HCT116 (cell line): ENCODE measurements at regions not wholly inside any gene's neighbourhood (a gene's known extent, or its start where the extent isn't known, plus 50 kb on each side); places are given as distances from the start of the nearest gene placed in this dataset.

Source experiments
- ATAC-seq: fragments of 200-7000 bp; cut with Tn5 transposase; 2 replicates; pipeline ENCODE4 v1.9.1; 2020; ENCODE audit warnings: mild to moderate bottlenecking, moderate library complexity
- BruUV-seq: library from RNA; stranded (reverse); fragments of 400-500 nt; replicated peaks from 2 replicates; lab custom pipeline; 2021; lab: Mats Ljungman, UMichigan
- CTCF ChIA-PET: fragments of 300-600 bp; sonication (Branson Sonifier 250); formaldehyde crosslinking; loops from one replicate; lab custom pipeline; 2021; ENCODE audit warnings: antibody characterized with exemption; lab: Charles Lee
- POLR2A ChIA-PET: fragments of 300-600, 350-600 bp; sonication (Branson Sonifier 250); formaldehyde crosslinking; loops from one replicate; lab custom pipeline; 2021; ENCODE audit warnings: antibody characterized with exemption; lab: Charles Lee
- RAD21 ChIA-PET, 2 experiments: fragments of 300-600 bp; sonication (Branson Sonifier 250); formaldehyde crosslinking; loops; one replicate each; lab custom pipeline; 2023; ENCODE audit warnings: low total read pairs in 2 of 2; ENCODE audit not compliant: uncharacterized antibody in 2 of 2, unreplicated experiment in 2 of 2, low non-redundant PET in 1 of 2; lab: Charles Lee
- DNase-seq: peaks from one replicate; pipeline ENCODE4 v3.0.0-alpha.2; 2010; ENCODE audit warnings: low read depth, low spot score
- H2AFZ ChIP-seq: fragments of 200-600 bp; shearing (Covaris generic), sonication (generic); 2 replicates; pipeline ENCODE4 v1.6.1; 2017; ENCODE audit warnings: low read depth, mixed run types, mixed read lengths, antibody characterized with exemption, low read length; ENCODE audit not compliant: poor library complexity, severe bottlenecking
- H3K27ac ChIP-seq: 2 replicates; pipeline ENCODE4 v1.5.1; 2012; ENCODE audit warnings: low read depth, low read length
- H3K27me3 ChIP-seq: fragments of 200-600 bp; sonication (generic); 2 replicates; pipeline ENCODE4 v1.6.1; 2016; ENCODE audit warnings: mixed run types, low read length, mixed read lengths; ENCODE audit not compliant: insufficient read depth
- H3K36me3 ChIP-seq, 2 experiments: fragments of 200-500 bp in 1 of 2; fragments of 200-600 bp in 1 of 2; sonication (Bioruptor generic) in 1 of 2; sonication (generic) in 1 of 2; 2 replicates each; pipeline versions ENCODE4 v1.5.1 to v1.6.1; 2014 to 2016; ENCODE audit warnings: low read length in 2 of 2, inconsistent platforms in 1 of 2, mixed read lengths in 1 of 2, mixed run types in 1 of 2; ENCODE audit not compliant: insufficient read depth in 2 of 2, control insufficient read depth in 1 of 2
- H3K4me1 ChIP-seq, 2 experiments: fragments of 200-600 bp in 1 of 2; sonication (generic) in 1 of 2; 2 replicates each; pipeline versions ENCODE4 v1.5.1 to v1.6.1; 2012 to 2017; ENCODE audit warnings: low read length in 2 of 2, inconsistent platforms in 1 of 2, mild to moderate bottlenecking in 1 of 2, mixed read lengths in 1 of 2, mixed run types in 1 of 2, moderate library complexity in 1 of 2; ENCODE audit not compliant: insufficient read depth in 2 of 2, control insufficient read depth in 1 of 2
- H3K4me2 ChIP-seq: fragments of 200-600 bp; sonication (generic); 2 replicates; pipeline ENCODE4 v1.6.1; 2017; ENCODE audit warnings: mixed run types, low read length, mixed read lengths
- H3K4me3 ChIP-seq, 2 experiments: fragments of 200-600 bp in 1 of 2; sonication (generic) in 1 of 2; replicated peaks in 1 of 2; 2 replicates each; pipeline ENCODE4 v1.5.1; 2011 to 2016; ENCODE audit warnings: low read length in 2 of 2, control low read depth in 1 of 2, low read depth in 1 of 2, mild to moderate bottlenecking in 1 of 2, mixed read lengths in 1 of 2, mixed run types in 1 of 2
- H3K79me2 ChIP-seq: fragments of 200-600 bp; sonication (generic); 2 replicates; pipeline ENCODE4 v1.6.1; 2017; ENCODE audit warnings: mild to moderate bottlenecking, mixed run types, low read length, moderate library complexity, mixed read lengths; ENCODE audit not compliant: insufficient read depth
- H3K9ac ChIP-seq: fragments of 200-600 bp; sonication (generic); 2 replicates; pipeline ENCODE4 v1.6.1; 2016; ENCODE audit warnings: low read length, mixed read lengths
- H3K9me2 ChIP-seq: fragments of 200-600 bp; sonication (generic), shearing (Covaris generic); 2 replicates; pipeline ENCODE4 v1.6.1; 2017; ENCODE audit warnings: mixed run types, mild to moderate bottlenecking, moderate library complexity; ENCODE audit not compliant: insufficient read depth
- H3K9me3 ChIP-seq, 2 experiments: fragments of 200-500 bp in 1 of 2; fragments of 200-600 bp in 1 of 2; sonication (Bioruptor generic) in 1 of 2; sonication (generic) in 1 of 2; 2 replicates each; pipeline ENCODE4 v1.6.1; 2014 to 2017; ENCODE audit warnings: low read length in 2 of 2, mixed read lengths in 2 of 2, inconsistent platforms in 1 of 2, low read depth in 1 of 2, mild to moderate bottlenecking in 1 of 2, mixed run types in 1 of 2, moderate library complexity in 1 of 2; ENCODE audit not compliant: control insufficient read depth in 1 of 2, insufficient read depth in 1 of 2
- H4K20me1 ChIP-seq: fragments of 200-600 bp; sonication (generic), shearing (Covaris generic); 2 replicates; pipeline ENCODE4 v1.6.1; 2017; ENCODE audit warnings: mixed run types, mild to moderate bottlenecking, moderate library complexity; ENCODE audit not compliant: insufficient read depth
- CBX3 ChIP-seq: IDR thresholded peaks from 2 replicates; pipeline ENCODE4 v1.6.1; 2012; ENCODE audit warnings: low read depth
- CEBPB ChIP-seq: IDR thresholded peaks from 2 replicates; pipeline ENCODE4 v1.6.1; 2012; ENCODE audit warnings: low read depth
- CTCF ChIP-seq, 3 experiments: fragments of 200-600 bp in 1 of 3; sonication (generic) in 1 of 3; IDR thresholded peaks in 2 of 3; conservative IDR thresholded peaks in 1 of 3; 2 replicates each; pipeline ENCODE4 v1.5.1; 2012 to 2017; ENCODE audit warnings: low read depth in 2 of 3, low read length in 2 of 3, antibody characterized with exemption in 1 of 3, borderline replicate concordance in 1 of 3, control low read depth in 1 of 3, mild to moderate bottlenecking in 1 of 3, mixed read lengths in 1 of 3, mixed run types in 1 of 3, moderate library complexity in 1 of 3; ENCODE audit not compliant: insufficient read depth in 1 of 3
- EGR1 ChIP-seq: IDR thresholded peaks from 2 replicates; pipeline ENCODE4 v1.6.1; 2012; ENCODE audit warnings: low read depth
- EZH2 ChIP-seq: fragments of 200-600 bp; sonication (generic); IDR thresholded peaks from 2 replicates; pipeline ENCODE4 v1.6.1; 2017; ENCODE audit warnings: antibody characterized with exemption, mixed run types
- EZH2phosphoT487 ChIP-seq: fragments of 200-600 bp; IDR thresholded peaks from 2 replicates; pipeline ENCODE4 v1.6.1; 2018; ENCODE audit warnings: antibody characterized with exemption, borderline replicate concordance
- FOSL1 ChIP-seq: IDR thresholded peaks from 2 replicates; pipeline ENCODE4 v1.6.1; 2012; ENCODE audit warnings: low read depth
- JUND ChIP-seq: IDR thresholded peaks from 2 replicates; pipeline ENCODE4 v1.6.1; 2012
- POLR2A ChIP-seq: IDR thresholded peaks from 2 replicates; pipeline ENCODE4 v1.7.0; 2011; ENCODE audit warnings: borderline replicate concordance; ENCODE audit not compliant: insufficient read depth, insufficient read length; ENCODE audit errors: extremely low read depth
- POLR2AphosphoS5 ChIP-seq: IDR thresholded peaks from 2 replicates; pipeline ENCODE4 v1.6.1; 2011; ENCODE audit warnings: mild to moderate bottlenecking, low read depth, low read length, moderate library complexity
- SRF ChIP-seq: IDR thresholded peaks from 2 replicates; pipeline ENCODE4 v1.6.1; 2012; ENCODE audit warnings: low read depth
- YY1 ChIP-seq: IDR thresholded peaks from 2 replicates; pipeline ENCODE4 v1.6.1; 2011; ENCODE audit warnings: low read length, low read depth, moderate library complexity, mild to moderate bottlenecking; ENCODE audit not compliant: insufficient replicate concordance; ENCODE audit errors: extremely low read depth
- ZBTB33 ChIP-seq: IDR thresholded peaks from 2 replicates; pipeline ENCODE4 v1.6.1; 2011; ENCODE audit warnings: mild to moderate bottlenecking, low read length, moderate library complexity; ENCODE audit not compliant: insufficient replicate concordance; ENCODE audit errors: extremely low read depth
- ZFX ChIP-seq: fragments of 450-650 bp; IDR thresholded peaks from 2 replicates; pipeline ENCODE4 v1.6.1; 2017
- ZNF274 ChIP-seq: fragments of 200-500 bp; sonication (Bioruptor generic); IDR thresholded peaks from 2 replicates; pipeline ENCODE4 v1.6.1; 2014; ENCODE audit warnings: mild to moderate bottlenecking, low read depth, low read length, inconsistent platforms
- intact Hi-C: fragments of 100-400 bp; cut with micrococcal nuclease; formaldehyde crosslinking; loops from 2 replicates; pipeline ENCODE4 v1.10.0; 2022
- TF ChIP-seq, protein P1 (sequence below): IDR thresholded peaks from 2 replicates; pipeline ENCODE4 v1.6.1; 2012

DNA sequence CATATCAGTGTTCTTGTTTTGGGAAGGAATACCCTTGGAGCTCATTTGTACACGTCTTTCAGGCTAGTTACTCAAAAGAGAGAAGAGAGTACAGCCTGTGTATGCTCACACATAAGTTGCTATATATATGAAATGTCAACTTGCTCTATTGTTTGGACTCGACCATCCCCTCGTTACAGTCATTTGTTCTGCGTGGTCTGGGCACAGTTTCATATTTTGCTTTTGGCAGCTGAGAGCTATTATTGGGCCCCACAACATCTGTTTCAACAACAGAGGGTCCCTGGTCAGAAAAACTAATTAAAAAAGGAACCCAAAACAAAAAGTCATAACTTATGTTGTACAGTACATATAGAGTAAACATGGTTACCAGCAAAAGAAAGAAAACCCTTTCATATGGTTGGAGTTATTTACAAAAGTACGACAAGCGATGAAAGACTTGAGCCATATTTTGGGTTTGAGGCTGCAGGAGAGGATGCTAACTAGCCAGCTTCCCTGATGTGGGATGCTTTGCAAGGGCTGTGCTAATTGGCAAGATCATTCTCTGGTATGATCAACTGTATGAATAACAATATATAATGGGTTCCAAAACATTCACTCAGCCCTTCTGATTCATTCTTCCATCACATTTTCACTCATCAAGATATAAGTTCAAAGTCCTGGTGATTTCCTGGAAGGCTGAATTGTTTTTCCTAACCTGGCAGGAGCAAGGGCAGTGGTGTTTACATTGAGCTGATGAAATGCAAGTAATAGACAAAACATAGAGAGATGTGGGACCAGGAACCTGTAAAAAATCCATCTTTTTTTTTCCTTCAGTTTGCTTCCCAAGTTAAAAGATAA, 137.9 kb downstream of the RPS12 start (continued):
- no peak for TF ChIP-seq ZBTB33
- TF ChIP-seq EGR1 = no peak
- no peak for TF ChIP-seq EZH2
- TF ChIP-seq, protein P1, sequence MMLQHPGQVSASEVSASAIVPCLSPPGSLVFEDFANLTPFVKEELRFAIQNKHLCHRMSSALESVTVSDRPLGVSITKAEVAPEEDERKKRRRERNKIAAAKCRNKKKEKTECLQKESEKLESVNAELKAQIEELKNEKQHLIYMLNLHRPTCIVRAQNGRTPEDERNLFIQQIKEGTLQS = no peak
- TF ChIP-seq FOSL1 = no peak
- TF ChIP-seq, all 23 proteins: peak for 0

- Histone ChIP-seq H3K4me2 (no peak overlapping the region), H3K4me1 (no peaks in the 10 kb centered on the region), H3K27me3 (peaks cover 33% of the 10 kb centered on the region), H3K9me3 (no peaks in the 10 kb centered on the region), H2AFZ (no peak overlapping the region), H3K27ac (no peak overlapping the region), H3K36me3 (no peaks in the 10 kb centered on the region), H3K9ac (no peak overlapping the region), H3K4me3 (no peak overlapping the region), H3K9me2 (no peaks in the 10 kb centered on the region), H4K20me1 (no peaks in the 10 kb centered on the region), H3K79me2 (no peaks in the 10 kb centered on the region)
- ATAC-seq (no peak), DNase-seq (no peak)
- RAD21 ChIA-PET = no interaction called here
- BruUV-seq = no TSS peak
- CTCF ChIA-PET = interaction anchor here (3.4 kb wide), 1 partner anchor 15 kb away, joined by 13 read pairs; no protein-coding TSS in a partner anchor
- TF ChIP-seq SRF (no peak), ZBTB33 (no peak), CBX3 (no peak), JUND (no peak), ZFX (no peak), POLR2A (no peak), CEBPB (no peak), EZH2 (no peak), EGR1 (no peak), ZNF274 (no peak), EZH2phosphoT487 (no peak), FOSL1 (no peak), YY1 (no peak), POLR2AphosphoS5 (no peak), CTCF (IDR thresholded peaks at IDR 0.05 in 2 of 3, conservative IDR thresholded peaks at IDR 0.05 in 1 of 3; ENCODE audit: borderline replicate concordance in 1 of 3, insufficient read depth in 1 of 3, low read depth in 2 of 3, low read length in 2 of 3) (no peak)
- TF ChIP-seq, protein P1 = no peak
- POLR2A ChIA-PET = no interaction called here
- intact Hi-C loops = no loop called here
Measured at GRCh38 chr6:132952986-132953385, 138.6 kb downstream of the RPS12 start.
